ENCODE measurements at regions not wholly inside any gene's neighbourhood (a gene's known extent, or its start where the extent isn't known, plus 50 kb on each side); places are given as distances from the start of the nearest gene placed in this dataset.

GRCh38 chr14:53510281-53510912 lies 357.3 kb upstream of the DDHD1 start:
- H3K9me2 ChIP-seq (ENCODE audit: insufficient read depth), result peaks cover 12% of the 10 kb centered on the region
- H3K79me2 ChIP-seq (replicated peaks; ENCODE audit: insufficient read depth), result no peaks in the 10 kb centered on the region
- no peaks in the 10 kb centered on the region for H3K36me3 ChIP-seq (ENCODE audit: insufficient read depth)
- no peak overlapping the region for H2AFZ ChIP-seq
- no peaks in the 10 kb centered on the region for H3F3A ChIP-seq (replicated peaks; ENCODE audit: low read depth)
- Mint-ChIP-seq H3K36me3 (ENCODE audit: low read depth) (no peaks in the 10 kb centered on the region), H3K9me3 (no peaks in the 10 kb centered on the region; the same call in 2 of the 3 replicates), H3K27ac (no peak overlapping the region), H3K27me3 (ENCODE audit: insufficient read depth, low read depth, poor library complexity) (no peaks in the 10 kb centered on the region), H3K4me3 (no peak overlapping the region), H3K4me1 (peaks cover 2% of the 10 kb centered on the region; the same call in 2 of the 3 replicates)
- DNase-seq (ENCODE audit: low spot score) (no peak), ATAC-seq (no peak)
- H3K27ac ChIP-seq (ENCODE audit: low read depth), result no peak overlapping the region
- no peaks in the 10 kb centered on the region for H3K27me3 ChIP-seq (ENCODE audit: insufficient read depth)
- no peak overlapping the region for H3K4me3 ChIP-seq
- H3K4me2 ChIP-seq, result no peak overlapping the region
- no peaks in the 10 kb centered on the region for H3K4me1 ChIP-seq (ENCODE audit: insufficient read depth)
- TF ChIP-seq ETS1 (IDR thresholded peaks at IDR 0.05) (no peak), POLR2AphosphoS5 (IDR thresholded peaks at IDR 0.05; ENCODE audit: low read depth) (no peak), ZNF331 (CRISPR knock-in tag; IDR thresholded peaks at IDR 0.05; ENCODE audit: low read depth) (no peak), JUNB (IDR thresholded peaks at IDR 0.05; ENCODE audit: unreplicated experiment) (no peak), NANOG (IDR thresholded peaks at IDR 0.05; ENCODE audit: borderline replicate concordance) (no peak), CREB1 (CRISPR knock-in tag; IDR thresholded peaks at IDR 0.05; ENCODE audit: low read depth) (no peak), REST (IDR thresholded peaks at IDR 0.05; ENCODE audit: unreplicated experiment) (no peak), EZH2 (IDR thresholded peaks at IDR 0.05; ENCODE audit: low read depth, unreplicated experiment) (no peak), STAT1 (IDR thresholded peaks at IDR 0.05; ENCODE audit: unreplicated experiment) (no peak)
- no peaks in the 10 kb centered on the region for H4K20me1 ChIP-seq (replicated peaks; ENCODE audit: insufficient read depth)

Measured in GM23338 (cell line).